Limb (tissue), 2 donors: ENCODE measurements at regions not wholly inside any gene's neighbourhood (a gene's known extent, or its start where the extent isn't known, plus 50 kb on each side); places are given as distances from the start of the nearest gene placed in this dataset.
"Not testable (repeated sequence)": the region's sequence is repeated elsewhere in the genome, so short reads cannot be mapped to it uniquely, and the experiment has no call there.

ENCODE experiments used
- DNase-seq, 2 donors: peaks; one replicate each; pipeline ENCODE4 v3.0.0-alpha.2; 2016; ENCODE audit errors: extremely low spot score in 2 of 2

- DNase-seq, result not testable (repeated sequence)
These were observed 126.9 kb upstream of the SULF2 start for GRCh38 chr20:47912165-47912564.

- not testable (repeated sequence) for DNase-seq
These were observed 124.6 kb upstream of the SULF2 start for GRCh38 chr20:47909696-47910369.

- DNase-seq, result peak; percentile 16 to 61
These were observed 123.2 kb upstream of the SULF2 start for GRCh38 chr20:47908361-47909035.

GRCh38 chr20:47907951-47908350 lies 122.7 kb upstream of the SULF2 start:
- DNase-seq, result not testable (repeated sequence)

GRCh38 chr20:47907031-47907675 lies 121.9 kb upstream of the SULF2 start:
- DNase-seq, result no peak

GRCh38 chr20:47906348-47906660 lies 121.0 kb upstream of the SULF2 start:
- DNase-seq, result no peak

- DNase-seq, result no peak
These were observed 120.5 kb upstream of the SULF2 start for GRCh38 chr20:47905628-47906347.

- DNase-seq, result not testable (repeated sequence)
These were observed 117.7 kb upstream of the SULF2 start for GRCh38 chr20:47903009-47903408.

GRCh38 chr20:47899313-47899712 lies 114.0 kb upstream of the SULF2 start:
- not testable (repeated sequence) for DNase-seq

GRCh38 chr20:47897461-47897860 lies 112.2 kb upstream of the SULF2 start:
- no peak for DNase-seq

GRCh38 chr20:47892681-47893080 lies 107.4 kb upstream of the SULF2 start:
- not testable (repeated sequence) for DNase-seq

- DNase-seq, result not testable (repeated sequence)
These were observed 105.4 kb upstream of the SULF2 start for GRCh38 chr20:47890708-47891107.

- not testable (repeated sequence) for DNase-seq
These were observed 104.5 kb upstream of the SULF2 start for GRCh38 chr20:47889751-47890150.

GRCh38 chr20:47888351-47888750 lies 103.1 kb upstream of the SULF2 start:
- no peak for DNase-seq

GRCh38 chr20:47887477-47888080 lies 102.3 kb upstream of the SULF2 start:
- DNase-seq, result no peak

- DNase-seq, result no peak
These were observed 101.8 kb upstream of the SULF2 start for GRCh38 chr20:47887064-47887463.

- DNase-seq, result no peak
These were observed 101.3 kb upstream of the SULF2 start for GRCh38 chr20:47886454-47887041.

GRCh38 chr20:47885909-47886453 lies 100.7 kb upstream of the SULF2 start:
- no peak for DNase-seq

GRCh38 chr20:47883940-47884339 lies 98.7 kb upstream of the SULF2 start:
- DNase-seq, result not testable (repeated sequence)

- no peak for DNase-seq
These were observed 97.9 kb upstream of the SULF2 start for GRCh38 chr20:47883186-47883585.

GRCh38 chr20:47879771-47880170 lies 94.5 kb upstream of the SULF2 start:
- no peak for DNase-seq
